ENCODE measurements at regions not wholly inside any gene's neighbourhood (a gene's known extent, or its start where the extent isn't known, plus 50 kb on each side); places are given as distances from the start of the nearest gene placed in this dataset.

DNA sequence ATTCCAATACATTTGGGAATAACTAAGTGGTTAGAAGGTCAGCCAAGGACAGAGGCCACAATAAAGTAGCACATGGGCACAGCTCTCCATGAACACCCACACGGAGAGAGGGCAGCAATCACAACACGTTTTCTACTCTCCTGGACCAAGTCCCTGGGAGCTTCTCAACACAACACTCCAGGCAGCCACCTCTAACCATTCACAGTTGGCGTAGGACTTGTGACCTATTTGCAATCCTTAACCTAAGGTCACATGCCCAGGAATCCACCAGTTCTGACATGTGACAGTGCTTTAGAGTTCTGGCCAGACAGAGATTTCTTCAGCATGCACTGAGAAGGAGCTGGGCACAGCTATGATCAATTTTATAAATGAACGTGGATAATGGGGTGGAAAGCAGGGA, 280.8 kb downstream of the SHQ1 start:
- TF ChIP-seq, protein P1, sequence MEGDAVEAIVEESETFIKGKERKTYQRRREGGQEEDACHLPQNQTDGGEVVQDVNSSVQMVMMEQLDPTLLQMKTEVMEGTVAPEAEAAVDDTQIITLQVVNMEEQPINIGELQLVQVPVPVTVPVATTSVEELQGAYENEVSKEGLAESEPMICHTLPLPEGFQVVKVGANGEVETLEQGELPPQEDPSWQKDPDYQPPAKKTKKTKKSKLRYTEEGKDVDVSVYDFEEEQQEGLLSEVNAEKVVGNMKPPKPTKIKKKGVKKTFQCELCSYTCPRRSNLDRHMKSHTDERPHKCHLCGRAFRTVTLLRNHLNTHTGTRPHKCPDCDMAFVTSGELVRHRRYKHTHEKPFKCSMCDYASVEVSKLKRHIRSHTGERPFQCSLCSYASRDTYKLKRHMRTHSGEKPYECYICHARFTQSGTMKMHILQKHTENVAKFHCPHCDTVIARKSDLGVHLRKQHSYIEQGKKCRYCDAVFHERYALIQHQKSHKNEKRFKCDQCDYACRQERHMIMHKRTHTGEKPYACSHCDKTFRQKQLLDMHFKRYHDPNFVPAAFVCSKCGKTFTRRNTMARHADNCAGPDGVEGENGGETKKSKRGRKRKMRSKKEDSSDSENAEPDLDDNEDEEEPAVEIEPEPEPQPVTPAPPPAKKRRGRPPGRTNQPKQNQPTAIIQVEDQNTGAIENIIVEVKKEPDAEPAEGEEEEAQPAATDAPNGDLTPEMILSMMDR (IDR thresholded peaks at IDR 0.05), result no peak
- no peak for TF ChIP-seq POLR2A (IDR thresholded peaks at IDR 0.05)
